Thyroid gland (tissue), 4 donors: ENCODE measurements at regions not wholly inside any gene's neighbourhood (a gene's known extent, or its start where the extent isn't known, plus 50 kb on each side); places are given as distances from the start of the nearest gene placed in this dataset.

ENCODE experiments used
- DNase-seq, 2 donors: peaks; one replicate each; pipeline ENCODE4 v3.0.0-alpha.2; 2019
- H3K27ac ChIP-seq, 3 donors: fragments of 200-600 bp; sonication (generic); 1 replicate in 2 of 3; 2 replicates in 1 of 3; pipeline ENCODE4 v1.5.1; 2016 to 2019; ENCODE audit warnings: mild to moderate bottlenecking in 1 of 3, moderate library complexity in 1 of 3
- H3K27me3 ChIP-seq: fragments of 200-600 bp; sonication (generic); one replicate; pipeline ENCODE4 v1.5.1; 2019
- H3K36me3 ChIP-seq, 2 donors: fragments of 200-600 bp; sonication (generic); one replicate each; pipeline ENCODE4 v1.5.1; 2016 to 2019
- H3K4me1 ChIP-seq, 2 donors: fragments of 200-600 bp; sonication (generic); one replicate each; pipeline ENCODE4 v1.5.1; 2017 to 2019
- H3K4me3 ChIP-seq, 3 donors: fragments of 200-600 bp; sonication (generic); replicated peaks in 1 of 3; 1 replicate in 2 of 3; 2 replicates in 1 of 3; pipeline ENCODE4 v1.5.1; 2016; ENCODE audit warnings: mild to moderate bottlenecking in 1 of 3
- H3K9me3 ChIP-seq: fragments of 200-600 bp; sonication (generic); one replicate; pipeline ENCODE4 v1.5.1; 2017
- POLR2A ChIP-seq, 2 donors: fragments of 450-650 bp; IDR thresholded peaks; one replicate each; pipeline ENCODE4 v1.6.1; 2017; ENCODE audit warnings: antibody characterized with exemption in 2 of 2, mild to moderate bottlenecking in 2 of 2, moderate library complexity in 1 of 2
- WGBS, 2 donors: methylation state at CpG; one replicate each; pipeline ENCODE4 v1.1.5; 2017; 5-methylcytosine and 5-hydroxymethylcytosine counted together
- intact Hi-C: fragments of 100-400 bp; cut with DNase I; formaldehyde crosslinking; loops from one replicate; pipeline ENCODE4 v1.15.1; 2023
- TF ChIP-seq, protein P1 (sequence below), 6 experiments: fragments of 200-600 bp in 3 of 6; fragments of 450-650 bp in 3 of 6; sonication (generic) in 3 of 6; IDR thresholded peaks; one replicate each; pipeline ENCODE4 v1.5.1; 2016 to 2019; ENCODE audit warnings: antibody characterized with exemption in 6 of 6, mild to moderate bottlenecking in 2 of 6, inconsistent platforms in 1 of 6, moderate library complexity in 1 of 6

- H3K27me3 ChIP-seq = no peaks in the 10 kb centered on the region
- intact Hi-C loops = no loop called here
- no peak for DNase-seq
- no peaks in the 10 kb centered on the region for H3K4me1 ChIP-seq
- WGBS, 2 donors = 86 to 87% methylated on average over 3 of the region's 3 CpGs
- no peak for TF ChIP-seq POLR2A (IDR thresholded peaks at IDR 0.05)
- TF ChIP-seq, protein P1, sequence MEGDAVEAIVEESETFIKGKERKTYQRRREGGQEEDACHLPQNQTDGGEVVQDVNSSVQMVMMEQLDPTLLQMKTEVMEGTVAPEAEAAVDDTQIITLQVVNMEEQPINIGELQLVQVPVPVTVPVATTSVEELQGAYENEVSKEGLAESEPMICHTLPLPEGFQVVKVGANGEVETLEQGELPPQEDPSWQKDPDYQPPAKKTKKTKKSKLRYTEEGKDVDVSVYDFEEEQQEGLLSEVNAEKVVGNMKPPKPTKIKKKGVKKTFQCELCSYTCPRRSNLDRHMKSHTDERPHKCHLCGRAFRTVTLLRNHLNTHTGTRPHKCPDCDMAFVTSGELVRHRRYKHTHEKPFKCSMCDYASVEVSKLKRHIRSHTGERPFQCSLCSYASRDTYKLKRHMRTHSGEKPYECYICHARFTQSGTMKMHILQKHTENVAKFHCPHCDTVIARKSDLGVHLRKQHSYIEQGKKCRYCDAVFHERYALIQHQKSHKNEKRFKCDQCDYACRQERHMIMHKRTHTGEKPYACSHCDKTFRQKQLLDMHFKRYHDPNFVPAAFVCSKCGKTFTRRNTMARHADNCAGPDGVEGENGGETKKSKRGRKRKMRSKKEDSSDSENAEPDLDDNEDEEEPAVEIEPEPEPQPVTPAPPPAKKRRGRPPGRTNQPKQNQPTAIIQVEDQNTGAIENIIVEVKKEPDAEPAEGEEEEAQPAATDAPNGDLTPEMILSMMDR (IDR thresholded peaks at IDR 0.05) = no peak
- H3K27ac ChIP-seq = no peak overlapping the region
- no peak overlapping the region for H3K4me3 ChIP-seq
- no peaks in the 10 kb centered on the region for H3K36me3 ChIP-seq
- no peaks in the 10 kb centered on the region for H3K9me3 ChIP-seq
Observed at GRCh38 chr7:119696336-119696735, 576.6 kb upstream of the KCND2 start.

- H3K27me3 ChIP-seq = no peaks in the 10 kb centered on the region
- H3K4me1 ChIP-seq = peaks cover 1 to 6% of the 10 kb centered on the region in 2 donors
- H3K4me3 ChIP-seq = no peak overlapping the region
- no peak overlapping the region for H3K27ac ChIP-seq
- intact Hi-C loops = no loop called here
- H3K36me3 ChIP-seq = no peaks in the 10 kb centered on the region
- DNase-seq = no peak
- WGBS, 2 donors = 89 to 90% methylated on average over 1 of the region's 1 CpG
- TF ChIP-seq, protein P1 (IDR thresholded peaks at IDR 0.05) = no peak
- TF ChIP-seq POLR2A (IDR thresholded peaks at IDR 0.05) = no peak
- H3K9me3 ChIP-seq = no peaks in the 10 kb centered on the region
Observed at GRCh38 chr7:119703895-119704294, 569.1 kb upstream of the KCND2 start.

DNA sequence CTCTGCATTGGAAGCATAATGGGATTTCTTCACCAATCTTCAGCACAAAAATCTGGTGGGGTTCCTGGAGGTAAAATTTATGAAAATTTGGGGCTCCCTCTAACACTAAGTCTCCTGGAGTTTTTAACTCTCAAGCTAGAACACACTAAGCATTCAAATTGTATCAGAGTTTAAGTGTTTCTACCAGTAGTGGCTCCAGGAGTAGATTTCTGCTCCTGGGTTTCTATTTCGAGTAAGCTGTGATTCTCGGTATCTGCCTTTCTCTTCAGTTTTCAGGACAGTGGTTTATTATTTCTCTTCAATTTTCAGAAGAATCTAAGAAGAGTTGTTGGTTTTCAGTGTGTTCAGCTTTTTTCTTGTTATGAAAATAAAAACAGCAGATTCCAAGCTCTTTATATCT is 566.4 kb upstream of the KCND2 start:
- Histone ChIP-seq H3K4me3 (no peak overlapping the region), H3K4me1 (peaks cover 19% of the 10 kb centered on the region in 2 donors), H3K27me3 (no peaks in the 10 kb centered on the region), H3K36me3 (no peaks in the 10 kb centered on the region), H3K9me3 (no peaks in the 10 kb centered on the region), H3K27ac (no peak overlapping the region)
- DNase-seq = no peak
- WGBS, 2 donors = 72 to 79% methylated on average over 2 of the region's 2 CpGs
- intact Hi-C loops = no loop called here
- no peak for TF ChIP-seq POLR2A (IDR thresholded peaks at IDR 0.05)
- TF ChIP-seq, protein P1 (IDR thresholded peaks at IDR 0.05) = no peak

DNA sequence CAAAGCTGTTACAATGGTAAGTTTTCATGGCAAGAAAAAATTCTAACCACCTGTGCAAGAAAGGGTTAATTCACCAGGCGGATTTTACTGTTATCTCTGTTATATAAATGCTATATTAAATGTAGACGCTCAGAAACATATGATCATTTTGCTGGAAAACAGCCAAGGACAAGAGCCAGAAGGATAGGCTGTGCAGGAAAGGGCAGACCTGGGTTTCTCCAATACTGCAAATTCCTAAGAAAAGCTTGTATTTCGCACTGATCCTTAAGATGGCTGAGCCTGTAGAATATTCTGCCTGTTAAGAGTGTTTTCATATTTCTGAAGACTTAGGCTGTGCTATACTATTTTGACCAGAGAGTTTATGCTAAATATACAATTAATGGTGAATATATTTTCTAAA is 564.1 kb upstream of the KCND2 start:
- TF ChIP-seq, protein P1 (IDR thresholded peaks at IDR 0.05) = no peak
- TF ChIP-seq POLR2A (IDR thresholded peaks at IDR 0.05) = no peak
- Histone ChIP-seq H3K27me3 (no peaks in the 10 kb centered on the region), H3K36me3 (no peaks in the 10 kb centered on the region), H3K9me3 (no peaks in the 10 kb centered on the region), H3K4me3 (no peak overlapping the region), H3K27ac (peak overlapping the region in 2 of 3 donors; percentile 30 to 50), H3K4me1 (peaks cover 30 to 35% of the 10 kb centered on the region in 2 donors)
- intact Hi-C loops = no loop called here
- WGBS, 2 donors = 7 to 23% methylated on average over 3 of the region's 3 CpGs
- no peak for DNase-seq

- TF ChIP-seq, protein P1 (IDR thresholded peaks at IDR 0.05) = no peak
- TF ChIP-seq POLR2A (IDR thresholded peaks at IDR 0.05) = no peak
- peaks cover 30 to 35% of the 10 kb centered on the region in 2 donors for H3K4me1 ChIP-seq
- H3K9me3 ChIP-seq = no peaks in the 10 kb centered on the region
- no peaks in the 10 kb centered on the region for H3K36me3 ChIP-seq
- no peak for DNase-seq
- 81 to 91% methylated on average over 3 of the region's 3 CpGs for WGBS, 2 donors
- no peak overlapping the region for H3K27ac ChIP-seq
- no peak overlapping the region for H3K4me3 ChIP-seq
- intact Hi-C loops = no loop called here
- no peaks in the 10 kb centered on the region for H3K27me3 ChIP-seq
Observed at GRCh38 chr7:119711104-119711503, 561.9 kb upstream of the KCND2 start.
